OCI-LY7 (cell line): ENCODE measurements at regions not wholly inside any gene's neighbourhood (a gene's known extent, or its start where the extent isn't known, plus 50 kb on each side); places are given as distances from the start of the nearest gene placed in this dataset.

ENCODE experiments used
- CTCF ChIP-seq: fragments of 200-600 bp; sonication (generic); conservative IDR thresholded peaks from 2 replicates; pipeline ENCODE4 v1.5.1; 2014; ENCODE audit warnings: mild to moderate bottlenecking, antibody characterized with exemption, low read length, moderate library complexity, mixed read lengths
- EZH2phosphoT487 ChIP-seq: fragments of 200-600 bp; sonication (generic); IDR thresholded peaks from 2 replicates; pipeline ENCODE4 v1.6.1; 2018; ENCODE audit warnings: low read depth, borderline replicate concordance, mild to moderate bottlenecking, mixed run types, antibody characterized with exemption, low read length, moderate library complexity, mixed read lengths

GRCh38 chr2:143975216-143975615 is 544.7 kb downstream of the ZEB2 start:
- TF ChIP-seq EZH2phosphoT487 (no peak), CTCF (no peak)
